ENCODE measurements at regions not wholly inside any gene's neighbourhood (a gene's known extent, or its start where the extent isn't known, plus 50 kb on each side); places are given as distances from the start of the nearest gene placed in this dataset.

DNA sequence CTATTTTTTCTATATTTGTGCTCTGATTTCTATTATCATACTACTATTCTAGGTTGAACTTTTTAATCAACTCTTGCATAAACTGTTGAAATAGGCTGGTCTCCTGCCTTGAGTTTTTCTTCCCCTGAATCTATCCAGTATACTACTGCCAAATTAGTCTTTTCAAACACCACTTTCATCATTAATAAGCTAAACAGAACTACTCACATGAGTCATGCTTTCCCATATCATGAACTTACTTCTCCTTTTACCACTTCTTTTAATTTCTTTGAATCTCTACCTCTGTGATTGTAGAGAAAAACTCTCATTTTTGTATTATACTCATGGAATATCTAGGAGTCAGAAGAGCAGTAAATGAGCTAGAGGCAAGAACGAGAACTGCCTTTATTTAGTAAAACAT, 340.3 kb upstream of the PDE3A start (continued):
- TF ChIP-seq CREB5 (CRISPR knock-in tag; IDR thresholded peaks at IDR 0.05; ENCODE audit: low read depth) (no peak), ZFP3 (CRISPR knock-in tag; IDR thresholded peaks at IDR 0.05) (no peak), TOX (CRISPR knock-in tag; IDR thresholded peaks at IDR 0.05; ENCODE audit: borderline replicate concordance) (no peak), ISL1 (CRISPR knock-in tag; IDR thresholded peaks at IDR 0.05) (no peak)

GRCh38 chr12:20030826-20031225, 337.5 kb upstream of the PDE3A start:
- ATAC-seq, result no peak
- no peak for TF ChIP-seq PPARA (CRISPR knock-in tag; IDR thresholded peaks at IDR 0.05; ENCODE audit: borderline replicate concordance)
- TF ChIP-seq BACH2 (CRISPR knock-in tag; IDR thresholded peaks at IDR 0.05; ENCODE audit: borderline replicate concordance), result no peak
- TF ChIP-seq PATZ1 (CRISPR knock-in tag; IDR thresholded peaks at IDR 0.05; ENCODE audit: borderline replicate concordance), result no peak
- TF ChIP-seq ZNF70 (CRISPR knock-in tag; IDR thresholded peaks at IDR 0.05), result no peak
- TF ChIP-seq OSR1 (CRISPR knock-in tag; IDR thresholded peaks at IDR 0.05), result no peak
- no peak for TF ChIP-seq CSRNP3 (CRISPR knock-in tag; IDR thresholded peaks at IDR 0.05)
- TF ChIP-seq TCF4 (CRISPR knock-in tag; IDR thresholded peaks at IDR 0.05; ENCODE audit: borderline replicate concordance), result no peak

- TF ChIP-seq ESRRG (CRISPR knock-in tag; IDR thresholded peaks at IDR 0.05) (no peak), GLIS3 (CRISPR knock-in tag; IDR thresholded peaks at IDR 0.05) (no peak)
- no peak for ATAC-seq
These were observed 328.8 kb upstream of the PDE3A start for GRCh38 chr12:20039562-20039961.

GRCh38 chr12:20040184-20040583, 328.2 kb upstream of the PDE3A start:
- ATAC-seq, result no peak
- TF ChIP-seq OSR1 (CRISPR knock-in tag; IDR thresholded peaks at IDR 0.05) (no peak), POU6F1 (CRISPR knock-in tag; IDR thresholded peaks at IDR 0.05; ENCODE audit: borderline replicate concordance, low read depth) (no peak), PPARA (CRISPR knock-in tag; IDR thresholded peaks at IDR 0.05; ENCODE audit: borderline replicate concordance) (no peak), RARB (CRISPR knock-in tag; IDR thresholded peaks at IDR 0.05) (no peak), TSHZ2 (CRISPR knock-in tag; IDR thresholded peaks at IDR 0.05) (no peak), ZNF70 (CRISPR knock-in tag; IDR thresholded peaks at IDR 0.05) (no peak), SNAI2 (CRISPR knock-in tag; IDR thresholded peaks at IDR 0.05) (no peak), CSDC2 (CRISPR knock-in tag; IDR thresholded peaks at IDR 0.05) (no peak), ZNF8 (CRISPR knock-in tag; IDR thresholded peaks at IDR 0.05) (no peak), ARNTL (CRISPR knock-in tag; IDR thresholded peaks at IDR 0.05; ENCODE audit: borderline replicate concordance, low read depth) (no peak), CREB5 (CRISPR knock-in tag; IDR thresholded peaks at IDR 0.05; ENCODE audit: low read depth) (no peak), ZNF565 (CRISPR knock-in tag; conservative IDR thresholded peaks at IDR 0.05; ENCODE audit: low read depth) (no peak), TOX (CRISPR knock-in tag; IDR thresholded peaks at IDR 0.05; ENCODE audit: borderline replicate concordance) (no peak), ZC3H10 (CRISPR knock-in tag; IDR thresholded peaks at IDR 0.05) (no peak), PATZ1 (CRISPR knock-in tag; IDR thresholded peaks at IDR 0.05; ENCODE audit: borderline replicate concordance) (no peak), ZFP30 (CRISPR knock-in tag; IDR thresholded peaks at IDR 0.05) (no peak), TCF4 (CRISPR knock-in tag; IDR thresholded peaks at IDR 0.05; ENCODE audit: borderline replicate concordance) (no peak)

Measured in SK-N-SH treated with all-trans-retinoic acid at 6 μM for 48 hours (cell line).